ENCODE measurements at regions not wholly inside any gene's neighbourhood (a gene's known extent, or its start where the extent isn't known, plus 50 kb on each side); places are given as distances from the start of the nearest gene placed in this dataset.

DNA sequence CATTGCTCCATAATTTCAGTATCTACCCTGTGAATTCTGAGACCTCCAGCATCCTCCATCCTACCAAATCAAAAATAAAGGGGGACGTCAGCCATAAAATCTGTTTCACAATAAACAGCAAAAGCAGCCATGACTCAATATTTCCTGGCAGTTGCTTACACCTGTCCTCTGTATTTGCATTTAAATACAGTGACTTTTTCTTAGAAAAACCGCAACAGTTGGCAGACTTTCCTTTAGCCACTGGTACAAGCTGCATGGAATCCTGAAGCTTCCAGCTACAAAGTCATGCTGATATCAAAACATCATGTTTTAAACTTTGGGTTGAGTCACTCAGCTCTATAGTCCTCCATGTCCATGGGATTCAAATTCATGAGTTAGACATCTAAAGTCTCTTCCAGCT, 278.0 kb upstream of the KAZN start:
- no peaks in the 10 kb centered on the region for H3K9me3 ChIP-seq (replicated peaks in 1 of 3)
- no peaks in the 10 kb centered on the region for H3K4me1 ChIP-seq (replicated peaks in 1 of 2)
- TF ChIP-seq POLR2A (IDR thresholded peaks at IDR 0.05) (no peak), CTCF (IDR thresholded peaks at IDR 0.05) (no peak)
- intact Hi-C loops (cut with DNase I) = no loop called here
- no peak overlapping the region for H3K27ac ChIP-seq
- no peak for DNase-seq
- H3K4me3 ChIP-seq = no peak overlapping the region
- WGBS, 4 donors = 55 to 73% (median 66%) methylated on average over 2 of the region's 2 CpGs
- H3K27me3 ChIP-seq = no peaks in the 10 kb centered on the region
- H3K36me3 ChIP-seq (replicated peaks in 1 of 2) = no peaks in the 10 kb centered on the region

- WGBS, 4 donors = 75 to 80% (median 77%) methylated on average over 8 of the region's 8 CpGs
- no peaks in the 10 kb centered on the region for H3K4me1 ChIP-seq (replicated peaks in 1 of 2)
- intact Hi-C loops (cut with DNase I) = no loop called here
- no peaks in the 10 kb centered on the region for H3K36me3 ChIP-seq (replicated peaks in 1 of 2)
- H3K9me3 ChIP-seq (replicated peaks in 1 of 3) = no peaks in the 10 kb centered on the region
- H3K4me3 ChIP-seq = no peak overlapping the region
- H3K27me3 ChIP-seq = no peaks in the 10 kb centered on the region
- no peak overlapping the region for H3K27ac ChIP-seq
- TF ChIP-seq CTCF (IDR thresholded peaks at IDR 0.05) (no peak), POLR2A (IDR thresholded peaks at IDR 0.05) (no peak)
- DNase-seq = no peak
These were observed 277.5 kb upstream of the KAZN start for GRCh38 chr1:14320986-14321385.

GRCh38 chr1:14321422-14321821, 277.1 kb upstream of the KAZN start:
- H3K27me3 ChIP-seq = no peaks in the 10 kb centered on the region
- WGBS, 4 donors = 48 to 60% (median 52%) methylated on average over 1 of the region's 1 CpG
- DNase-seq = no peak
- TF ChIP-seq POLR2A (IDR thresholded peaks at IDR 0.05) (no peak), CTCF (IDR thresholded peaks at IDR 0.05) (no peak)
- intact Hi-C loops (cut with DNase I) = no loop called here
- H3K9me3 ChIP-seq (replicated peaks in 1 of 3) = no peaks in the 10 kb centered on the region
- H3K36me3 ChIP-seq (replicated peaks in 1 of 2) = no peaks in the 10 kb centered on the region
- H3K4me3 ChIP-seq = no peak overlapping the region
- H3K4me1 ChIP-seq (replicated peaks in 1 of 2) = no peaks in the 10 kb centered on the region
- H3K27ac ChIP-seq = no peak overlapping the region

- Histone ChIP-seq H3K27ac (no peak overlapping the region), H3K36me3 (replicated peaks in 1 of 2) (no peaks in the 10 kb centered on the region), H3K9me3 (replicated peaks in 1 of 3) (no peaks in the 10 kb centered on the region), H3K4me3 (no peak overlapping the region), H3K27me3 (no peaks in the 10 kb centered on the region), H3K4me1 (replicated peaks in 1 of 2) (no peaks in the 10 kb centered on the region)
- TF ChIP-seq POLR2A (IDR thresholded peaks at IDR 0.05) (no peak), CTCF (IDR thresholded peaks at IDR 0.05) (no peak)
- intact Hi-C loops (cut with DNase I) = no loop called here
- WGBS, 4 donors = 46 to 54% (median 50%) methylated on average over 2 of the region's 2 CpGs
- no peak for DNase-seq
These were observed 274.8 kb upstream of the KAZN start for GRCh38 chr1:14323568-14324247.
